Endothelial cell of umbilical vein (primary cell): ENCODE measurements at regions not wholly inside any gene's neighbourhood (a gene's known extent, or its start where the extent isn't known, plus 50 kb on each side); places are given as distances from the start of the nearest gene placed in this dataset.

ENCODE experiments used
- BruUV-seq: library from RNA; stranded (reverse); fragments of 400-500 nt; replicated peaks from 2 replicates; lab custom pipeline; 2021; lab: Mats Ljungman, UMichigan
- CTCF ChIA-PET: fragments of 300-600, 350-600 bp; sonication (Branson Sonifier 250); formaldehyde crosslinking; loops from one replicate; lab custom pipeline; 2021; ENCODE audit warnings: antibody characterized with exemption, inconsistent platforms; lab: Charles Lee
- POLR2A ChIA-PET: fragments of 300-600, 350-600 bp; sonication (Branson Sonifier 250); formaldehyde crosslinking; loops from one replicate; lab custom pipeline; 2021; ENCODE audit warnings: antibody characterized with exemption, inconsistent platforms; lab: Charles Lee
- DNase-seq: peaks from one replicate; pipeline ENCODE4 v3.0.0-alpha.2; 2011; ENCODE audit warnings: low read depth, low spot score
- FAIRE-seq: peaks from 2 replicates; lab custom pipeline; 2011; peaks lifted over from hg19 to GRCh38; lab: Jason Lieb, UNC
- H2AFZ ChIP-seq: 2 replicates; pipeline ENCODE4 v1.6.0; 2012; ENCODE audit warnings: low read depth, low read length, control low read depth, inconsistent platforms
- H3K27ac ChIP-seq: 2 replicates; pipeline ENCODE4 v1.5.1; 2011; ENCODE audit warnings: low read depth, mild to moderate bottlenecking, control low read depth, low read length, moderate library complexity; ENCODE audit not compliant: insufficient read depth
- H3K27me3 ChIP-seq, 2 experiments: 2 replicates each; pipeline versions ENCODE4 v1.6.0 to v1.6.1; 2011; ENCODE audit warnings: low read length in 2 of 2, mixed read lengths in 1 of 2; ENCODE audit not compliant: control insufficient read depth in 2 of 2, insufficient read depth in 2 of 2
- H3K36me3 ChIP-seq, 2 experiments: 2 replicates in 1 of 2; 3 replicates in 1 of 2; pipeline ENCODE4 v1.5.1; 2011; ENCODE audit warnings: low read length in 2 of 2, mild to moderate bottlenecking in 1 of 2, moderate library complexity in 1 of 2; ENCODE audit not compliant: control insufficient read depth in 2 of 2, insufficient read depth in 2 of 2; ENCODE audit errors: extremely low read depth in 1 of 2
- H3K4me1 ChIP-seq: 3 replicates; pipeline ENCODE4 v1.5.1; 2011; ENCODE audit warnings: mild to moderate bottlenecking, low read length; ENCODE audit not compliant: control insufficient read depth, insufficient read depth; ENCODE audit errors: extremely low read depth
- H3K4me2 ChIP-seq: 2 replicates; pipeline ENCODE4 v1.6.1; 2011; ENCODE audit warnings: low read length, control low read depth, mixed read lengths; ENCODE audit not compliant: insufficient read depth
- H3K4me3 ChIP-seq, 3 experiments: fragments of 200-600 bp in 1 of 3; sonication (generic), shearing (Covaris generic) in 1 of 3; replicated peaks in 1 of 3; 2 replicates each; pipeline ENCODE4 v1.5.1; 2011 to 2016; ENCODE audit warnings: control low read depth in 3 of 3, low read length in 3 of 3, mild to moderate bottlenecking in 2 of 3, inconsistent platforms in 1 of 3, low read depth in 1 of 3, moderate library complexity in 1 of 3; ENCODE audit not compliant: insufficient read depth in 1 of 3
- H3K79me2 ChIP-seq: 2 replicates; pipeline ENCODE4 v1.6.0; 2012; ENCODE audit warnings: low read length, inconsistent platforms; ENCODE audit not compliant: control insufficient read depth, insufficient read depth
- H3K9ac ChIP-seq: replicated peaks from 2 replicates; pipeline ENCODE3; 2011; ENCODE audit warnings: low read length, control low read depth; ENCODE audit not compliant: insufficient read depth; ENCODE audit errors: extremely low read depth
- H3K9me1 ChIP-seq: replicated peaks from 3 replicates; pipeline ENCODE4 v1.6.0; 2011; ENCODE audit warnings: mild to moderate bottlenecking, low read length; ENCODE audit not compliant: control insufficient read depth, insufficient read depth; ENCODE audit errors: extremely low read depth
- H3K9me3 ChIP-seq: replicated peaks from 2 replicates; pipeline ENCODE4 v1.5.1; 2012; ENCODE audit warnings: low read length, inconsistent platforms; ENCODE audit not compliant: control insufficient read depth, insufficient read depth
- H4K20me1 ChIP-seq: replicated peaks from 2 replicates; pipeline ENCODE3; 2011; ENCODE audit warnings: mild to moderate bottlenecking, low read length; ENCODE audit not compliant: control insufficient read depth, insufficient read depth; ENCODE audit errors: extremely low read depth
- EZH2 ChIP-seq: IDR thresholded peaks from 2 replicates; pipeline ENCODE4 v1.6.1; 2012; ENCODE audit warnings: borderline replicate concordance, low read depth, mild to moderate bottlenecking, moderate library complexity, low read length, inconsistent platforms; ENCODE audit not compliant: severe bottlenecking
- FOS ChIP-seq: IDR thresholded peaks from 2 replicates; pipeline ENCODE4 v1.6.1; 2011; ENCODE audit warnings: mild to moderate bottlenecking, low read length, moderate library complexity, borderline replicate concordance; ENCODE audit not compliant: insufficient read depth
- GATA2 ChIP-seq: IDR thresholded peaks from 2 replicates; pipeline ENCODE4 v1.7.0; 2011; ENCODE audit warnings: low read depth, mild to moderate bottlenecking, moderate library complexity, mixed read lengths, low read length; ENCODE audit not compliant: insufficient read length, insufficient read depth
- JUN ChIP-seq: IDR thresholded peaks from 2 replicates; pipeline ENCODE4 v1.6.1; 2011; ENCODE audit warnings: borderline replicate concordance, low read depth; ENCODE audit not compliant: insufficient read length, insufficient read depth
- MYC ChIP-seq: IDR thresholded peaks from one replicate; pipeline ENCODE4 v1.6.1; 2011; ENCODE audit warnings: mild to moderate bottlenecking, low read depth, low read length
- POLR2A ChIP-seq: IDR thresholded peaks from 2 replicates; pipeline ENCODE4 v1.6.1; 2012; ENCODE audit warnings: low read depth, mild to moderate bottlenecking, control low read depth, low read length
- POLR2AphosphoS5 ChIP-seq: IDR thresholded peaks from 2 replicates; pipeline ENCODE4 v1.6.1; 2012; ENCODE audit warnings: low read depth, mild to moderate bottlenecking, control low read depth, low read length, moderate library complexity; ENCODE audit not compliant: insufficient read depth
- dilution Hi-C: fragments of 300-500 bp; cut with MboI; formaldehyde crosslinking; loops from one replicate; pipeline ENCODE4 v1.15.0; 2019; ENCODE audit warnings: low sequenced_read_pairs; ENCODE audit not compliant: extremely low pct_ligation_motif_present
- intact Hi-C: fragments of 100-400 bp; cut with micrococcal nuclease; formaldehyde crosslinking; loops from one replicate; pipeline ENCODE4 v1.10.0; 2022
- TF ChIP-seq, protein P1 (sequence below), 2 donors: IDR thresholded peaks; 1 replicate in 1 of 2; 2 replicates in 1 of 2; pipeline ENCODE4 v1.5.1; 2011; ENCODE audit warnings: low read length in 2 of 2, mild to moderate bottlenecking in 2 of 2, moderate library complexity in 2 of 2, control low read depth in 1 of 2, inconsistent platforms in 1 of 2, low read depth in 1 of 2; ENCODE audit not compliant: insufficient read depth in 1 of 2; ENCODE audit errors: extremely low read depth in 1 of 2
- TF ChIP-seq, protein P2 (sequence below): IDR thresholded peaks from 2 replicates; pipeline ENCODE4 v1.6.1; 2011; ENCODE audit not compliant: insufficient read depth, insufficient read length

DNA sequence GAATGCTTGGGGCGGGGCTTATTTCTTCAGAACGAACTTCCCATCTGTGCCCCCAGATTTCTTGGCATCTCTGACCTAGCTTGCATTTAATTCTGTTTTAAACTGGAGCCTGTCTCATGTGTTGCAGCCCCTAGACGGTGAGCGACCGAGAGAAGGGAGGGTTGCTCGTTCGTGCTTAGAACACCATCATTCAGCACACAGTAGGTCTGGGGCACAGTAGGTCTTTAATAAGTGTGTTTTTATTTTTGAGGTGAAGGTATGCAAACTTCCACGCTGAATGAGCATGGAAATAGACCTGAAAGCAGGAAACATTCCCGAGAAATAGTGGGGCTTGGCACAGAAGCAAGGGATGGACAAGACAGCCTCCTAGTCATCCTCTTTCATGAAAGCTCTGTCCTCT lies 57.0 kb upstream of the TAC4 start:
- ChIA-PET POLR2A (no interaction called here), CTCF (interaction anchor here (2.0 kb wide), 1 partner anchor 93 kb away, joined by 9 read pairs; no protein-coding TSS in a partner anchor)
- no peaks in the 10 kb centered on the region for H4K20me1 ChIP-seq
- no peak overlapping the region for H3K4me3 ChIP-seq
- peaks cover 75 to 79% of the 10 kb centered on the region in 2 experiments for H3K27me3 ChIP-seq
- H3K4me1 ChIP-seq, result no peaks in the 10 kb centered on the region
- no peak overlapping the region for H2AFZ ChIP-seq
- H3K9me1 ChIP-seq, result no peaks in the 10 kb centered on the region
- H3K9ac ChIP-seq, result no peak overlapping the region
- no peak overlapping the region for H3K4me2 ChIP-seq
- no peak overlapping the region for H3K27ac ChIP-seq
- dilution Hi-C loops (no loop called here), intact Hi-C loops (no loop called here)
- FAIRE-seq (no peak), DNase-seq (no peak)
- no TSS peak for BruUV-seq
- TF ChIP-seq GATA2, result no peak
- TF ChIP-seq POLR2AphosphoS5, result no peak
- no peak for TF ChIP-seq EZH2
- TF ChIP-seq FOS, result no peak
- TF ChIP-seq JUN, result no peak
- TF ChIP-seq, protein P1, sequence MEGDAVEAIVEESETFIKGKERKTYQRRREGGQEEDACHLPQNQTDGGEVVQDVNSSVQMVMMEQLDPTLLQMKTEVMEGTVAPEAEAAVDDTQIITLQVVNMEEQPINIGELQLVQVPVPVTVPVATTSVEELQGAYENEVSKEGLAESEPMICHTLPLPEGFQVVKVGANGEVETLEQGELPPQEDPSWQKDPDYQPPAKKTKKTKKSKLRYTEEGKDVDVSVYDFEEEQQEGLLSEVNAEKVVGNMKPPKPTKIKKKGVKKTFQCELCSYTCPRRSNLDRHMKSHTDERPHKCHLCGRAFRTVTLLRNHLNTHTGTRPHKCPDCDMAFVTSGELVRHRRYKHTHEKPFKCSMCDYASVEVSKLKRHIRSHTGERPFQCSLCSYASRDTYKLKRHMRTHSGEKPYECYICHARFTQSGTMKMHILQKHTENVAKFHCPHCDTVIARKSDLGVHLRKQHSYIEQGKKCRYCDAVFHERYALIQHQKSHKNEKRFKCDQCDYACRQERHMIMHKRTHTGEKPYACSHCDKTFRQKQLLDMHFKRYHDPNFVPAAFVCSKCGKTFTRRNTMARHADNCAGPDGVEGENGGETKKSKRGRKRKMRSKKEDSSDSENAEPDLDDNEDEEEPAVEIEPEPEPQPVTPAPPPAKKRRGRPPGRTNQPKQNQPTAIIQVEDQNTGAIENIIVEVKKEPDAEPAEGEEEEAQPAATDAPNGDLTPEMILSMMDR (IDR thresholded peaks at IDR 0.05; ENCODE audit: extremely low read depth in 1 of 2, insufficient read depth in 1 of 2, low read depth in 1 of 2, low read length in 2 of 2), result no peak
- TF ChIP-seq MYC, result no peak
- no peak for TF ChIP-seq POLR2A
- TF ChIP-seq, protein P2, sequence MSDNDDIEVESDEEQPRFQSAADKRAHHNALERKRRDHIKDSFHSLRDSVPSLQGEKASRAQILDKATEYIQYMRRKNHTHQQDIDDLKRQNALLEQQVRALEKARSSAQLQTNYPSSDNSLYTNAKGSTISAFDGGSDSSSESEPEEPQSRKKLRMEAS, result no peak
- H3K9me3 ChIP-seq, result no peaks in the 10 kb centered on the region
- H3K36me3 ChIP-seq, result no peaks in the 10 kb centered on the region
- no peaks in the 10 kb centered on the region for H3K79me2 ChIP-seq
